Effector memory CD4-positive, alpha-beta T cell (primary cell): ENCODE measurements at regions not wholly inside any gene's neighbourhood (a gene's known extent, or its start where the extent isn't known, plus 50 kb on each side); places are given as distances from the start of the nearest gene placed in this dataset.
"Not testable (repeated sequence)": the region's sequence is repeated elsewhere in the genome, so short reads cannot be mapped to it uniquely, and the experiment has no call there.

Experiments used
- DNase-seq, 3 donors: peaks; one replicate each; pipeline ENCODE4 v3.0.0-alpha.2; 2020
- H3K27ac ChIP-seq: 2 replicates; pipeline ENCODE4 v1.7.0; 2013; ENCODE audit warnings: mild to moderate bottlenecking, low read length, moderate library complexity; ENCODE audit not compliant: insufficient read depth, poor library complexity, severe bottlenecking
- H3K27me3 ChIP-seq: replicated peaks from 2 replicates; pipeline ENCODE4 v1.7.0; 2013; ENCODE audit warnings: mild to moderate bottlenecking, low read length; ENCODE audit not compliant: insufficient read depth, control insufficient read depth, poor library complexity, severe bottlenecking
- H3K36me3 ChIP-seq: 2 replicates; pipeline ENCODE4 v1.7.0; 2013; ENCODE audit warnings: mild to moderate bottlenecking, low read length, moderate library complexity; ENCODE audit not compliant: control insufficient read depth, insufficient read depth
- H3K4me1 ChIP-seq: 2 replicates; pipeline ENCODE4 v1.7.0; 2013; ENCODE audit warnings: low read length, mild to moderate bottlenecking; ENCODE audit not compliant: control insufficient read depth, insufficient read depth, poor library complexity, severe bottlenecking
- H3K4me3 ChIP-seq: 2 replicates; pipeline ENCODE4 v1.7.0; 2013; ENCODE audit warnings: low read length, low read depth, mild to moderate bottlenecking; ENCODE audit not compliant: insufficient read depth, poor library complexity, severe bottlenecking
- H3K9me3 ChIP-seq: 2 replicates; pipeline ENCODE4 v1.7.0; 2013; ENCODE audit warnings: mild to moderate bottlenecking, low read length, moderate library complexity; ENCODE audit not compliant: control insufficient read depth

DNA sequence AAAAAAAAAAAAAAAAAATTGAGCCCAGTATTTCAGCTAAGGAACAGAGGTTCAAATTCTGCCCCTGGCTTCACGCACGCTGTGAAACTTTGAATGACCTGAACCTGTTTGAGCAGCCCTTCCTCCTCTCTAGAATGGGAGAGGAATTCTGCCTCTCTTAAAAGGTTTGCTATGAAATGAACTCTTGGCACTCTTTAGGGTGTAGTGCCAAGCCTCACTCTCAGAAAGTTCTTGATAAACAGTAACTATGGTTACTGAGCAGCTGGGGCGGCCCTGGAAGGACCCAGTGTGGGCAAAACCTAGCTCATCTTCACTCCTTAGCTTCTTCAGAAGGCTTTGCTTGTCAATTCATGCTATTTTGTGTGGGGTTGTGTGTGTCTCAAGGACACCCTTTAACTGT is 73.7 kb downstream of the GEMIN8 start:
- Histone ChIP-seq H3K4me1 (no peaks in the 10 kb centered on the region), H3K36me3 (no peaks in the 10 kb centered on the region), H3K27ac (no peak overlapping the region), H3K4me3 (no peak overlapping the region), H3K27me3 (no peaks in the 10 kb centered on the region), H3K9me3 (no peaks in the 10 kb centered on the region)
- DNase-seq: no peak

DNA sequence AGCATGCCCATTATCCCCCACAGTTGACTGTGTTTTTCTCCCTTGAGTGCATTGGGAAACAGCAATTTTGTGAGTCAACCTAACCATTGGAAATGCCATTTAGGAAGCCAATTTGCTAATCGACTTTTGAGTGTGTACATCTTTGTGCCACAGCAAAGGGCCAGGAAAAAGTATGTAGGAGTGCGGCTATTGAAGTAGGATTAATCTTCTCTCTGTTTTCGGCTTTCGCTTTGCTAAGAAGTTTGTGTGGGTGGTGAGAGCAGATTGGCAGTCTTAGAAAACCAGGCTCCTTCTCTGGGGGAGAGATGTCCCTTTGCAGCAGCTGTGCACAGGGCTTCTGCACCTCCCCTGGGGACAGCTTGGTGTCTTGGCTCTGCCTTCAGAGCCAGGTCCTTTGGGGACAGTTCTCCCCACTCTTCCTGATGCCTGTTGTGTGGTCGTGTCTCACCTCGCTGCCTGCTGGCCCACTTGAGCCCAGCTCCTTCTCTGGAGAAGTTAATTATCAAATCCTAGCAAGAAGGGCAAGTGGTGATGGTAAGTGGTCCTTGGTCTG is 74.5 kb downstream of the GEMIN8 start:
- H3K4me1 ChIP-seq: no peaks in the 10 kb centered on the region
- no peak overlapping the region for H3K4me3 ChIP-seq
- H3K27ac ChIP-seq: no peak overlapping the region
- no peak for DNase-seq
- no peaks in the 10 kb centered on the region for H3K27me3 ChIP-seq
- H3K9me3 ChIP-seq: no peaks in the 10 kb centered on the region
- H3K36me3 ChIP-seq: no peaks in the 10 kb centered on the region

DNA sequence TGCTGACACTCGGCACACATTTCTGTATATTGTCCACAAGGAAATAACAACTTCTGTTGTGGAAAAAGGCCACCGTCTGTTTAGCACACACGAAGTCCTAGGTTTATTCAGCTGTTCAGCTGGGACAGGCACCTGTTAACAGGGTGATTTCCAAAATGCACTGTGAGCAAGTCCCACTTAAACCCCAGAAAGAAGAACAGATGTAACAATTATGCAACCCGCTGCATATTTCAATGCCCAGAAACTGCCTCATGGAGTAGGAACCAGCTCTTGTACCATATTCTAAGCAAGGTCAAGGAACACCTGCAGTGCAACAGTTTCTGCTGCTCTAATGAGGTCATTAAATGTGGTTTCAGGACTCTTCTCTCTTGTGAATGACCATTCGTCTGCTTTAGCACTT is 77.1 kb downstream of the GEMIN8 start:
- Histone ChIP-seq H3K27ac (no peak overlapping the region), H3K36me3 (no peaks in the 10 kb centered on the region), H3K27me3 (no peaks in the 10 kb centered on the region), H3K4me3 (no peak overlapping the region), H3K4me1 (no peaks in the 10 kb centered on the region), H3K9me3 (no peaks in the 10 kb centered on the region)
- DNase-seq: no peak

DNA sequence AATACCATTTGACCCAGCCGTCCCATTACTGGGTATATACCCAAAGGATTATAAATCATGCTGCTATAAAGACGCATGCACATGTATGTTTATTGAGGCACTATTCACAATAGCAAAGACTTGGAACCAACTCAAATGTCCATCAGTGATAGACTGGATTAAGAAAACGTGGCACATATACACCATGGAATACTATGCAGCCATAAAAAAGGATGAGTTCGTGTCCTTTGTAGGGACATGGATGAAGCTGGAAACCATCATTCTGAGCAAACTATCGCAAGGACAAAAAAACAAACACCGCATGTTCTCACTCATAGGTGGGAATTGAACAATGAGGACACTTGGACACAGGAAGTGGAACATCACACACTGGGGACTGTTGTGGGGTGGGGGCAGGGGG is 83.5 kb downstream of the GEMIN8 start:
- H3K9me3 ChIP-seq, DNase-seq, H3K36me3 ChIP-seq, H3K27ac ChIP-seq, H3K4me3 ChIP-seq, H3K27me3 ChIP-seq, H3K4me1 ChIP-seq: not testable (repeated sequence)

DNA sequence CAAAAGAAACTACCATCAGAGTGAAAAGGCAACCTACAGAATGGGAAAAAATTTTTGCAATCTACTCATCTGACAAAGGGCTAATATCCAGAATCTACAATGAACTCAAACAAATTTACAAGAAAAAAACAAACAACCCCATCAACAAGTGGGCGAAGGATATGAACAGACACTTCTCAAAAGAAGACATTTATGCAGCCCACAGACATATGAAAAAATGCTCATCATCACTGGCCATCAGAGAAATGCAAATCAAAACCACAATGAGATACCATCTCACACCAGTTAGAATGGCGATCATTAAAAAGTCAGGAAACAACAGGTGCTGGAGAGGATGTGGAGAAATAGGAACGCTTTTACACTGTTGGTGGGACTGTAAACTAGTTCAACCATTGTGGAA is 83.9 kb downstream of the GEMIN8 start:
- H3K9me3 ChIP-seq, H3K4me1 ChIP-seq, H3K27me3 ChIP-seq, H3K36me3 ChIP-seq, DNase-seq, H3K27ac ChIP-seq, H3K4me3 ChIP-seq: not testable (repeated sequence)

DNA sequence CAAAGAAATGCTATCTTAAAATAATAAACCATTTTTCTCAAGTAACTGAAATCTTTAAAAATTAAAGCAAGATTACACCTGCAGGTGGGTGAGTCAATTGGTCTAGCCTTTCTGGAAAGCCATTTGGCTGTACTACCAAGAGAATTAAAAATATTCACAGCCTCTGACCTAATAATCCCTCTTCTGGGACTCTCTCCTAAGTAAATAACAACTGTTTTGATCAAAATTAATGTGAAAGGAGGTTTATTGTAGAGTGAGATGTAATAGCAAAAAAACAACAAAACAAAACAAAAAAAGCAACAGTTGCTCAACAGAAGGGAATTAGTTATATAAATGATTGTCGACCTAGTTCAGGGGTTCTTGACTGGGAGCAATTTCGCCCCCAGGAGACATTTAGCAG is 89.0 kb downstream of the GEMIN8 start:
- H3K4me3 ChIP-seq: no peak overlapping the region
- H3K4me1 ChIP-seq: no peaks in the 10 kb centered on the region
- no peak for DNase-seq
- H3K27me3 ChIP-seq: no peaks in the 10 kb centered on the region
- no peak overlapping the region for H3K27ac ChIP-seq
- H3K36me3 ChIP-seq: no peaks in the 10 kb centered on the region
- H3K9me3 ChIP-seq: no peaks in the 10 kb centered on the region

DNA sequence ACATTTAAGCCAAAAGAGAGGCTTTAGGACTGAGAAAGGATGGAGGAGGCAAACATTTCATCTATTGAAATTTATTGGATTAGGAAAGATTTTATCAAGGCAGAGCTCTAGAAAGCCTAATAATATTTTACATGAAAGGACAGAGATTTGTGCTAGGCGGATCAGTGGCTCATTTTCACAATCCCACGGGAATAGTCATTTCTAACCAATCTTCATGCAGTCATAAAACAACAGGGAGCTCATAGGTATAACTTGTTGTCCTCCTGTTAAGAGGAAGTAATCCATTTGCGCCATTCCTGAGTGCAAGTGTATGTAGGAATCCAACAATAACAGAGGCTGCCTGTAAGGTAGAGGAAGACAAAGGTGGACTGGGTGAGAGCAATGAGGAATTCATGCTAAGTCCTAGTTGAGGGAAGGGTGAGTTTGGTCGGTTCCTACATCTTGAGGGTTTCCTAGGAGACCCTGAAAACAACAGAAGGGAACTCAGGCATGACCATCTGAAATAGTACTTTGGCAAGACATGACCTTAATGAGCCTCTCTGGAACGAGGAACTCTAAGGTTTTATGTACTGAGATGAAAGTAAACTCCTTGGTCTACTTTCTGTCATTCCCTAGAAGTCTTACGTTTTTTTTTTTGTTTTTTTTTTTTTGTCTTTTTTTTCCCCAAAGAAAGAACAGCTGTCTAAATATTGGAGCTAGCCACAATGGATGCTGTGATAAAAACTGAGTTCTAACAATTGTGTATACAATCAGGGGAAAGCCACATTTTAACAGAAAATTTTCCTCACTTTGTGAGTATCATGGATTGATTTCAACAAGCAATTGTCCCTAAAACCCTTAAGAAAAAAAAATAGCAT is 89.7 kb downstream of the GEMIN8 start:
- Histone ChIP-seq H3K36me3 (no peaks in the 10 kb centered on the region), H3K27me3 (no peaks in the 10 kb centered on the region), H3K27ac (no peak overlapping the region), H3K4me3 (no peak overlapping the region), H3K4me1 (no peaks in the 10 kb centered on the region), H3K9me3 (no peaks in the 10 kb centered on the region)
- no peak for DNase-seq

DNA sequence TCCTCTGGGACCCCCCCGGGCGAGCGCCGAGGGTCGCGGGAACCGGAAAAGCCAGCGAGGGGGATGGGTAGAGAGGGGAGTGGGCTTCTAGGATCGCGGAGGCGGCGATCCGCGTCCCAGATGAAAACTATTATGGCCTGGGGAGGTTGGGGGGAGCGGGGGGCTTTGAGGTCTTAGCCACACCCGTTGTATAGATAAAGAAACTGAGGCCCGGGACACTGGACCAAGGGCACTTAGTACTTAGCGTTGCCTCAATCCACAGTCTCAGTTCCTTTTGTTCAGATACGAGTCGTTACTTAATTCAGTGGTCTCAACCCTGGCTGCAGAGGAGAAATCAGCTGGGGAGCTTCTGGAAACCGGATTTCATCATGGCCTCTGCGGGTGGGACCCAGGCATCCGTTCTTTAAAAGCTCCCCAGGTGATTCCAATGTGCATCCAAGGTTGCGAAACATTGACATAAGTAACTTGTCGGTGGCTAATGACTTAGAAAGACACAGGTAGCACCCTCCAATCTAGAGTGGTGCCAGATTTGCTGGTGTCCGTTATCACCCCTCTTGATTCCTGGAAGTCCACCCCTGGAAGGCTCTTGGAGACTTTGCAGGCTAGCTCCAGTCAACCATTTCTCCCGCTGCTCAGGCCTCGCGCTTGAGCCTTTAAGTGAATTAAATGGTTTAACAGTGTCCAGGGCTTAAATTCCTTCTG is 90.7 kb downstream of the GEMIN8 start:
- Histone ChIP-seq H3K9me3 (no peaks in the 10 kb centered on the region), H3K36me3 (no peaks in the 10 kb centered on the region), H3K27me3 (no peaks in the 10 kb centered on the region), H3K4me3 (peak overlapping the region; percentile 39), H3K4me1 (no peaks in the 10 kb centered on the region), H3K27ac (no peak overlapping the region)
- DNase-seq: no peak

DNA sequence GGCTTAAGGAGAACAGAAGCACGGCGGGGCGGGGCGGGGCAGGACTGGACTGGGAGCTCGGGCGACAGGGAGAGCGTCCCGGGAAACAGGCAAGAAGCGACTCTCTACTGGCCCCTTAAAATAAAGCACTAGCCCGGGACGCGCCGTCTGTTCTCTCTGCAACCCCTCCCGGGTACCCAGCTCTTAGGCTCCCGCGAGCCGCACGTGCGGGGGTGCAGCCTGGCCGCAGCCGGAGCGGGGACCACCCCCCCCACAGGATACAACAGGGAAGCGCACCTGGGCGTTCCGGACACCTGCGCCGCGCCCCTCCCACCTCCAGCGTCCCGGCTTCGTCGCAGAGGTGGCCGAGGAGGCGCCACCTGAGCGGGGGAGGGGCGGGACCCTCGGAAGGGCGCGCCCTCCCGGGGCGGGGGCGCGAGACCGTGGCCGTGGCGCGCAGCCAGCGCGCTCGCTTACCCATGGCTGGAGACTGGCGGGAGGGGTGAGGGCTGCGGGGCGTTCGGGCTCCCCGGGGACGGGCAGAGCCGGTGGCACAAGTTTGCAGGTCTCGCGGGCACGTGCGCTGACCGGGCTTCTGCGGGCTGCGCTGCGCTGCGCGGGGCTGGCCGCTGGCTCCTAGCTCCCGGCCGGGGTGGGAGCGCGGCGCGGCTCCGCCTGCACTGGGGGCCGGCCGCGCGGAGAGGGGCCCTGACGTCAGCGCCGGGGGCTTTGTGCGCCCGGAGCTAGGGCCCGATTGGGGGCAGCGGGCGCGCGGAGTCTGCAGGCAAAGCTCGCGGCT is 91.5 kb downstream of the GEMIN8 start:
- Histone ChIP-seq H3K4me3 (peak overlapping the region; percentile 39), H3K9me3 (no peaks in the 10 kb centered on the region), H3K36me3 (no peaks in the 10 kb centered on the region), H3K4me1 (no peaks in the 10 kb centered on the region), H3K27ac (no peak overlapping the region), H3K27me3 (no peaks in the 10 kb centered on the region)
- no peak for DNase-seq
